ENCODE measurements at regions not wholly inside any gene's neighbourhood (a gene's known extent, or its start where the extent isn't known, plus 50 kb on each side); places are given as distances from the start of the nearest gene placed in this dataset.

GRCh38 chr6:50102676-50103075 lies 52.9 kb upstream of the DEFB112 start:
- DNase-seq = no peak

- DNase-seq = no peak
Observed at GRCh38 chr6:50110587-50110986, 60.9 kb upstream of the DEFB112 start.

- DNase-seq = no peak
Observed at GRCh38 chr6:50112981-50113857, 63.5 kb upstream of the DEFB112 start.

GRCh38 chr6:50116390-50116789 lies 66.7 kb upstream of the DEFB112 start:
- DNase-seq = no peak

- no peak for DNase-seq
Observed at GRCh38 chr6:50116797-50117542, 67.2 kb upstream of the DEFB112 start.

GRCh38 chr6:50120300-50120699 lies 70.6 kb upstream of the DEFB112 start:
- no peak for DNase-seq

- DNase-seq = no peak
Observed at GRCh38 chr6:50123688-50124087, 74.0 kb upstream of the DEFB112 start.

GRCh38 chr6:50124572-50124971 lies 74.8 kb upstream of the DEFB112 start:
- no peak for DNase-seq

- DNase-seq = no peak
Observed at GRCh38 chr6:50128420-50129005, 78.8 kb upstream of the DEFB112 start.

- DNase-seq = no peak
Observed at GRCh38 chr6:50135968-50136367, 86.2 kb upstream of the DEFB112 start.

- no peak for DNase-seq
Observed at GRCh38 chr6:50141100-50141499, 91.4 kb upstream of the DEFB112 start.

- DNase-seq = no peak
Observed at GRCh38 chr6:50143011-50143719, 93.4 kb upstream of the DEFB112 start.

- DNase-seq = no peak
Observed at GRCh38 chr6:50145125-50145524, 95.4 kb upstream of the DEFB112 start.

- no peak for DNase-seq
Observed at GRCh38 chr6:50147371-50147770, 97.6 kb upstream of the DEFB112 start.

GRCh38 chr6:50180646-50181045 lies 130.9 kb upstream of the DEFB112 start:
- DNase-seq = no peak

- DNase-seq = no peak
Observed at GRCh38 chr6:50185006-50185405, 135.3 kb upstream of the DEFB112 start.

- DNase-seq = no peak
Observed at GRCh38 chr6:50187351-50187921, 137.7 kb upstream of the DEFB112 start.

GRCh38 chr6:50198245-50198644 lies 148.5 kb upstream of the DEFB112 start:
- DNase-seq = no peak

GRCh38 chr6:50202766-50203165 lies 153.0 kb upstream of the DEFB112 start:
- DNase-seq = no peak

- DNase-seq = no peak
Observed at GRCh38 chr6:50211582-50211981, 161.9 kb upstream of the DEFB112 start.

- DNase-seq = no peak
Observed at GRCh38 chr6:50213146-50213545, 163.4 kb upstream of the DEFB112 start.

GRCh38 chr6:50214937-50215336 lies 165.2 kb upstream of the DEFB112 start:
- no peak for DNase-seq

GRCh38 chr6:50217841-50218240 lies 168.1 kb upstream of the DEFB112 start:
- no peak for DNase-seq
